Endodermal cell (in vitro differentiated cells): ENCODE measurements at regions not wholly inside any gene's neighbourhood (a gene's known extent, or its start where the extent isn't known, plus 50 kb on each side); places are given as distances from the start of the nearest gene placed in this dataset.

Experiments used
- DNase-seq: peaks from one replicate; pipeline ENCODE4 v3.0.0-alpha.2; 2017
- H3K27ac ChIP-seq: 2 replicates; pipeline ENCODE4 v1.5.1; 2013; ENCODE audit warnings: mild to moderate bottlenecking, low read depth, low read length, moderate library complexity
- H3K27me3 ChIP-seq: 2 replicates; pipeline ENCODE4 v1.6.1; 2013; ENCODE audit warnings: mild to moderate bottlenecking, low read length, moderate library complexity; ENCODE audit not compliant: insufficient read depth, control insufficient read depth, poor library complexity, severe bottlenecking
- H3K36me3 ChIP-seq: 2 replicates; pipeline ENCODE4 v1.7.0; 2013; ENCODE audit warnings: mild to moderate bottlenecking, low read length, moderate library complexity; ENCODE audit not compliant: control insufficient read depth, insufficient read depth
- H3K4me1 ChIP-seq: one replicate; pipeline ENCODE4 v1.7.0; 2013; ENCODE audit warnings: low read length; ENCODE audit not compliant: control insufficient read depth, insufficient read depth
- H3K4me3 ChIP-seq: 2 replicates; pipeline ENCODE4 v1.5.1; 2013; ENCODE audit warnings: mild to moderate bottlenecking, low read length, moderate library complexity
- H3K9ac ChIP-seq: 2 replicates; pipeline ENCODE4 v1.6.1; 2013; ENCODE audit warnings: mild to moderate bottlenecking, low read length, moderate library complexity; ENCODE audit not compliant: poor library complexity, severe bottlenecking; ENCODE audit errors: extremely low read depth
- H3K9me3 ChIP-seq: 2 replicates; pipeline ENCODE4 v1.6.1; 2013; ENCODE audit warnings: mild to moderate bottlenecking, low read length, moderate library complexity; ENCODE audit not compliant: control insufficient read depth
- H3K27ac Mint-ChIP-seq: 2 replicates; pipeline ENCODE4 v1.8.0; 2020; ENCODE audit warnings: mixed read lengths
- H3K27me3 Mint-ChIP-seq: 2 replicates; pipeline ENCODE4 v1.8.0; 2021; ENCODE audit warnings: mild to moderate bottlenecking, mixed read lengths; ENCODE audit not compliant: insufficient read depth
- H3K36me3 Mint-ChIP-seq: 2 replicates; pipeline ENCODE4 v1.8.0; 2020; ENCODE audit warnings: low read depth, mixed read lengths
- H3K4me1 Mint-ChIP-seq: 2 replicates; pipeline ENCODE4 v1.8.0; 2020; ENCODE audit warnings: mixed read lengths
- H3K4me3 Mint-ChIP-seq: 2 replicates; pipeline ENCODE4 v1.8.0; 2020; ENCODE audit warnings: mild to moderate bottlenecking, moderate library complexity, mixed read lengths
- H3K9me3 Mint-ChIP-seq: 2 replicates; pipeline ENCODE4 v1.8.0; 2020; ENCODE audit warnings: mild to moderate bottlenecking, mixed read lengths
- WGBS, 2 experiments: methylation state at CpG; one replicate each; pipeline versions ENCODE4 v1.1.5 to v1.1.7; 2013; ENCODE audit warnings: missing lambda C conversion rate in 2 of 2, mixed read lengths in 1 of 2; ENCODE audit not compliant: insufficient coverage in 1 of 2, insufficient read length in 1 of 2; 5-methylcytosine and 5-hydroxymethylcytosine counted together
- TF ChIP-seq, protein P1 (sequence below): fragments of 200-600 bp; sonication (generic); conservative IDR thresholded peaks from 2 replicates; pipeline ENCODE4 v1.5.0; 2021; ENCODE audit warnings: antibody characterized with exemption, mild to moderate bottlenecking

DNA sequence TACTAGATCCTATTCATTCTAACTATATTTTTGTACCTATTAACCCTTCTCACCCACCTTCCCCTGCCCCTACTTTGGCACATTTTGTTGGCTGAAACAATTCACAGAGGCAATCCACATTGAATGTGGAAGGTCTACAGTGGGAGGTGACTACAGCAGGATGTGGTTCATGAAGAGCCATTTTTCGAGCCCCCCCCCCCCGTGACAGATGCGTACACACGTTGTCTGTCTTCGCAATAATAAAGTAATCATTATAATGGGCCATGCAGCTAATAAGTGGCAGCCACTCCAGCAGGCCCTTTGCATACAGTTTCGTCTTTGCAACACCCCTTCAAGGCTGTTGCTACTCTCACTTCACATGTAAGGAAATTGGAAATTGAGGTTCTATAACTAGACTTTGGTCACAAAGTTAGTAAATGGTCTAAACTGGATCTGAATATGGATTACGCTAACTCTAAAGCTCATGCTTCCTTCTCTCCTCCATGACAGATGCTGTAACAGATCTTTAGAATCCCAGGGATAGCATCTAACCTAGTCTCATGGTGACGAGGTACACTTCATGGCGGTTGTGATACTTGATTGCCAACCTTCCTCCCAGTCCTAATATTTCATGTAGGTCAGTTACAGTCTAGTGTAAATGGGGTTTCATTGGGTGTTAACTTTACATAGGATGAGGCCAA is 176.8 kb downstream of the MYCN start:
- Mint-ChIP-seq H3K4me3 (no peak overlapping the region), H3K27ac (no peak overlapping the region), H3K4me1 (peaks cover 27% of the 10 kb centered on the region), H3K27me3 (no peaks in the 10 kb centered on the region), H3K36me3 (peaks cover 2% of the 10 kb centered on the region), H3K9me3 (peaks cover 11% of the 10 kb centered on the region)
- no peak overlapping the region for H3K27ac ChIP-seq
- peaks cover 7% of the 10 kb centered on the region for H3K4me1 ChIP-seq
- H3K27me3 ChIP-seq, result no peaks in the 10 kb centered on the region
- H3K9ac ChIP-seq, result no peak overlapping the region
- no peaks in the 10 kb centered on the region for H3K36me3 ChIP-seq
- TF ChIP-seq, protein P1, sequence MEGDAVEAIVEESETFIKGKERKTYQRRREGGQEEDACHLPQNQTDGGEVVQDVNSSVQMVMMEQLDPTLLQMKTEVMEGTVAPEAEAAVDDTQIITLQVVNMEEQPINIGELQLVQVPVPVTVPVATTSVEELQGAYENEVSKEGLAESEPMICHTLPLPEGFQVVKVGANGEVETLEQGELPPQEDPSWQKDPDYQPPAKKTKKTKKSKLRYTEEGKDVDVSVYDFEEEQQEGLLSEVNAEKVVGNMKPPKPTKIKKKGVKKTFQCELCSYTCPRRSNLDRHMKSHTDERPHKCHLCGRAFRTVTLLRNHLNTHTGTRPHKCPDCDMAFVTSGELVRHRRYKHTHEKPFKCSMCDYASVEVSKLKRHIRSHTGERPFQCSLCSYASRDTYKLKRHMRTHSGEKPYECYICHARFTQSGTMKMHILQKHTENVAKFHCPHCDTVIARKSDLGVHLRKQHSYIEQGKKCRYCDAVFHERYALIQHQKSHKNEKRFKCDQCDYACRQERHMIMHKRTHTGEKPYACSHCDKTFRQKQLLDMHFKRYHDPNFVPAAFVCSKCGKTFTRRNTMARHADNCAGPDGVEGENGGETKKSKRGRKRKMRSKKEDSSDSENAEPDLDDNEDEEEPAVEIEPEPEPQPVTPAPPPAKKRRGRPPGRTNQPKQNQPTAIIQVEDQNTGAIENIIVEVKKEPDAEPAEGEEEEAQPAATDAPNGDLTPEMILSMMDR, result no peak
- 87 to 92% methylated on average over 4 to 9 of the region's 9 CpGs for WGBS, 2 experiments
- no peak for DNase-seq
- H3K4me3 ChIP-seq, result no peak overlapping the region
- peaks cover 6% of the 10 kb centered on the region for H3K9me3 ChIP-seq

DNA sequence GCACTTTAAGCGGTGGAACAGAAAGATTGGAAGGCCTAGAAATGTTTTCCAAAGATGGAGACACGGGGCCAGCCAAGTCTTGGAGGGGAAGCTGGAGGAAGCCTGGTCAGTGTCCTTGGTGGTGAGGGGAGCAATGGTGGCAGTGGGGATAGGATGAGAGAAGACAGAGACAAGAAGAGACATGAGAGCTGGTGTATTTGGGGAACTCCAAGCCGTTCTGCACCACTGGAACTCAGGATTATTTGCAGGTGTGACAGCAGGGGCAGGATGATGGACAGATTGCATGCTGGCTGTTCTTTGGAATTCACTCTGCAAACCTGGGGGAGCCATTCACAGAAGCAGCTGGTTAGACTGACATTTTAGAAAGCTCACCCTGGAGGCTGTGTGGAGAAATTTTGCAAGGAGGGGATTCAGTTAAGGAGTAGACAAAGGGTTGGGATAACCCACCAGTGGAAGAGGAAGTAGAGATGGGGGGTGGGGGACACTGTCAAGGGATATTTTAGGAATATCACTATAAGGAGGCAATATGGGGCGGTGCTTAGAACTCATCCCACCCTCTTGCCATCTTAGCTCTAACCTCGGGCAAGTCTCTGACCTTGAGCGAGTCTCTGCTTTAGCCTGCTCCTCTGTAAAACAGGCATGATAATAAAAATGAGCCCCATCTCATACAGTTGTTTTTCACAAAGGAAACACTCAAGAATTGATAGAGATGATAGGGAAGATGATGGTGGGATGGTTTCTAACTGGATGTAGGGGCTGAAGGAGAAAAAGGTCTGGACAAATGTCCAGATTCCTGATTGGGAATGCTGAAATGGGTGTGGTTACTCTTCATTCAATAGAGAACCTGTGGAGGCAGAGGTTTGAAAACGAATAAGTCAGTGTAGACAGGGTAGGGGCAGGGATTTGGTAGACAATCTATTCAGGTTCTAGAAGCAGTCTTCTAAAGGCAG is 175.8 kb downstream of the MYCN start:
- H3K4me3 Mint-ChIP-seq, result no peak overlapping the region
- Histone ChIP-seq H3K36me3 (no peaks in the 10 kb centered on the region), H3K27ac (no peak overlapping the region), H3K4me3 (no peak overlapping the region), H3K9ac (no peak overlapping the region), H3K9me3 (peaks cover under 1% of the 10 kb centered on the region), H3K27me3 (no peaks in the 10 kb centered on the region), H3K4me1 (peaks cover 7% of the 10 kb centered on the region)
- no peak overlapping the region for H3K27ac Mint-ChIP-seq
- WGBS, 2 experiments, result 74 to 88% methylated on average over 4 to 7 of the region's 7 CpGs
- no peaks in the 10 kb centered on the region for H3K27me3 Mint-ChIP-seq
- DNase-seq, result no peak
- H3K4me1 Mint-ChIP-seq, result peaks cover 28% of the 10 kb centered on the region
- TF ChIP-seq, protein P1, result no peak
- H3K36me3 Mint-ChIP-seq, result no peaks in the 10 kb centered on the region
- peaks cover 2% of the 10 kb centered on the region for H3K9me3 Mint-ChIP-seq

DNA sequence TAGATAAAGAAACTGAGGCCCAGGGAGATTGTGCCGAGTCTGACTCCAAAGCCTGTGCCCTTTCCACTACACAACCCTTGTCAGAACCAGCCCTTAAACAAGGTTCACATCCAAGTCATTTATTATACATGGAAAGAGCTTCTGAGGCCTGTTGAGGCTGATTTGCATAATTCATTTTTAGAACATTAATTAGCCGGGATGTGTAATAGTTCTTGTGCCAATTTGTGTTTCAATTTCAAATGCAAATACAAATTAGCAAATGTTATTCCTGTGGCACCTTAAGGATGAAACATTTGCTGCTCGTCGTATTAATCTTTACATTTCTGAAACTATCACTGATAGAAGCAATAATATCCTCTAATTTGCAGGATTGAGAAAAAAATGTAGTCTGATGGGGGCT is 174.9 kb downstream of the MYCN start:
- Histone ChIP-seq H3K9me3 (no peaks in the 10 kb centered on the region), H3K4me3 (peak overlapping the region; percentile 20), H3K27ac (no peak overlapping the region), H3K4me1 (peaks cover 7% of the 10 kb centered on the region), H3K27me3 (no peaks in the 10 kb centered on the region), H3K36me3 (no peaks in the 10 kb centered on the region), H3K9ac (no peak overlapping the region)
- DNase-seq, result no peak
- TF ChIP-seq, protein P1, result no peak
- Mint-ChIP-seq H3K36me3 (no peaks in the 10 kb centered on the region), H3K27me3 (no peaks in the 10 kb centered on the region), H3K27ac (no peak overlapping the region), H3K4me1 (peaks cover 28% of the 10 kb centered on the region), H3K9me3 (no peaks in the 10 kb centered on the region), H3K4me3 (no peak overlapping the region)
- WGBS, 2 experiments, result 92% methylated on average over 4 of the region's 4 CpGs; no CpG with 5 or more reads in 1 of the 2 experiments
